H9 (cell line): ENCODE measurements at regions not wholly inside any gene's neighbourhood (a gene's known extent, or its start where the extent isn't known, plus 50 kb on each side); places are given as distances from the start of the nearest gene placed in this dataset.

ENCODE experiments used
- DNase-seq: peaks from one replicate; pipeline ENCODE4 v3.0.0-alpha.2; 2017
- H2AFZ ChIP-seq: one replicate; pipeline ENCODE4 v1.6.1; 2013; ENCODE audit warnings: mild to moderate bottlenecking, low read length, control low read depth, moderate library complexity
- H2AK5ac ChIP-seq: 2 replicates; pipeline ENCODE4 v1.6.1; 2013; ENCODE audit warnings: low read length, control low read depth, mixed read lengths; ENCODE audit not compliant: insufficient read length
- H2BK120ac ChIP-seq: one replicate; pipeline ENCODE4 v1.6.1; 2013; ENCODE audit warnings: low read depth, mild to moderate bottlenecking, low read length, control low read depth, inconsistent platforms; ENCODE audit not compliant: poor library complexity, severe bottlenecking
- H2BK12ac ChIP-seq: 2 replicates; pipeline ENCODE4 v1.6.1; 2013; ENCODE audit warnings: low read length, control low read depth, mixed read lengths, low read depth; ENCODE audit not compliant: insufficient read length
- H2BK15ac ChIP-seq: 2 replicates; pipeline ENCODE4 v1.6.1; 2013; ENCODE audit warnings: low read depth, low read length, control low read depth
- H2BK20ac ChIP-seq: one replicate; pipeline ENCODE4 v1.6.1; 2013; ENCODE audit warnings: low read depth, mild to moderate bottlenecking, low read length, control low read depth, inconsistent platforms; ENCODE audit not compliant: poor library complexity, severe bottlenecking
- H2BK5ac ChIP-seq: 2 replicates; pipeline ENCODE4 v1.6.1; 2013; ENCODE audit warnings: low read length, control low read depth, mixed read lengths; ENCODE audit not compliant: insufficient read length
- H3K14ac ChIP-seq: 2 replicates; pipeline ENCODE4 v1.6.1; 2013; ENCODE audit warnings: low read length, control low read depth; ENCODE audit not compliant: insufficient read depth
- H3K18ac ChIP-seq: 2 replicates; pipeline ENCODE4 v1.6.1; 2013; ENCODE audit warnings: low read depth, mild to moderate bottlenecking, mixed read lengths, low read length, control low read depth; ENCODE audit not compliant: insufficient read length
- H3K23ac ChIP-seq: 2 replicates; pipeline ENCODE4 v1.6.1; 2013; ENCODE audit warnings: low read length, control low read depth, mixed read lengths, low read depth; ENCODE audit not compliant: insufficient read length
- H3K23me2 ChIP-seq: 2 replicates; pipeline ENCODE4 v1.6.1; 2013; ENCODE audit warnings: low read depth, mild to moderate bottlenecking, mixed read lengths, low read length, control low read depth; ENCODE audit not compliant: insufficient read length, poor library complexity, severe bottlenecking
- H3K27ac ChIP-seq: 2 replicates; pipeline ENCODE4 v1.5.1; 2013; ENCODE audit warnings: low read length, control low read depth, mixed read lengths, low read depth; ENCODE audit not compliant: insufficient read length
- H3K27me3 ChIP-seq: 2 replicates; pipeline ENCODE4 v1.6.1; 2013; ENCODE audit warnings: low read length, control low read depth, inconsistent platforms; ENCODE audit not compliant: insufficient read depth
- H3K4ac ChIP-seq: 2 replicates; pipeline ENCODE4 v1.6.1; 2013; ENCODE audit warnings: low read depth, mild to moderate bottlenecking, control low read depth, inconsistent platforms, low read length, moderate library complexity
- H3K4me1 ChIP-seq: 2 replicates; pipeline ENCODE4 v1.6.1; 2013; ENCODE audit warnings: low read length, control low read depth, inconsistent platforms; ENCODE audit not compliant: insufficient read depth
- H3K4me2 ChIP-seq: 2 replicates; pipeline ENCODE4 v1.6.1; 2013; ENCODE audit warnings: low read length, control low read depth, mixed read lengths; ENCODE audit not compliant: insufficient read length, insufficient read depth
- H3K56ac ChIP-seq: 2 replicates; pipeline ENCODE4 v1.6.1; 2013; ENCODE audit warnings: low read depth, mild to moderate bottlenecking, mixed read lengths, low read length, control low read depth; ENCODE audit not compliant: insufficient read length
- H3K79me1 ChIP-seq: 2 replicates; pipeline ENCODE4 v1.6.1; 2013; ENCODE audit warnings: low read depth, mild to moderate bottlenecking, moderate library complexity, low read length, control low read depth, inconsistent platforms; ENCODE audit not compliant: insufficient read depth, poor library complexity, severe bottlenecking
- H3K79me2 ChIP-seq: 2 replicates; pipeline ENCODE4 v1.6.1; 2013; ENCODE audit warnings: low read length, control low read depth, inconsistent platforms; ENCODE audit not compliant: insufficient read depth
- H3K9ac ChIP-seq: 2 replicates; pipeline ENCODE4 v1.6.1; 2013; ENCODE audit warnings: low read length, control low read depth, mixed read lengths; ENCODE audit not compliant: insufficient read length; ENCODE audit errors: extremely low read depth
- H3K9me3 ChIP-seq: one replicate; pipeline ENCODE4 v1.6.1; 2013; ENCODE audit warnings: low read depth, low read length, inconsistent platforms; ENCODE audit not compliant: control insufficient read depth
- H3T11ph ChIP-seq: one replicate; pipeline ENCODE4 v1.6.1; 2013; ENCODE audit warnings: mild to moderate bottlenecking, low read length, control low read depth, inconsistent platforms
- H4K20me1 ChIP-seq: one replicate; pipeline ENCODE4 v1.6.1; 2013; ENCODE audit not compliant: control insufficient read depth, insufficient read length, insufficient read depth
- H4K5ac ChIP-seq: 2 replicates; pipeline ENCODE4 v1.6.1; 2013; ENCODE audit warnings: low read depth, mild to moderate bottlenecking, mixed read lengths, low read length, control low read depth; ENCODE audit not compliant: insufficient read length
- H4K8ac ChIP-seq: replicated peaks from 2 replicates; pipeline ENCODE4 v1.6.1; 2013; ENCODE audit warnings: low read length, control low read depth, mixed read lengths, low read depth; ENCODE audit not compliant: insufficient read length
- H4K91ac ChIP-seq: 2 replicates; pipeline ENCODE4 v1.6.1; 2013; ENCODE audit warnings: low read depth, mild to moderate bottlenecking, moderate library complexity, mixed read lengths, low read length, control low read depth; ENCODE audit not compliant: insufficient read length
- H3K27ac Mint-ChIP-seq, 3 experiments: 2 replicates in 2 of 3; 3 replicates in 1 of 3; pipeline ENCODE4 v1.8.0; 2020 to 2021; ENCODE audit warnings: mixed read lengths in 3 of 3, mild to moderate bottlenecking in 1 of 3, moderate library complexity in 1 of 3
- H3K27me3 Mint-ChIP-seq: 2 replicates; pipeline ENCODE4 v1.8.0; 2021; ENCODE audit warnings: low read depth, mild to moderate bottlenecking, moderate library complexity, mixed read lengths
- H3K36me3 Mint-ChIP-seq, 3 experiments: 2 replicates in 2 of 3; 3 replicates in 1 of 3; pipeline ENCODE4 v1.8.0; 2020 to 2021; ENCODE audit warnings: low read depth in 3 of 3, mixed read lengths in 3 of 3; ENCODE audit not compliant: insufficient read depth in 1 of 3
- H3K4me1 Mint-ChIP-seq, 2 experiments: 2 replicates each; pipeline ENCODE4 v1.8.0; 2020; ENCODE audit warnings: mixed read lengths in 2 of 2
- H3K4me3 Mint-ChIP-seq, 2 experiments: 2 replicates in 1 of 2; 3 replicates in 1 of 2; pipeline ENCODE4 v1.8.0; 2020 to 2021; ENCODE audit warnings: mild to moderate bottlenecking in 2 of 2, mixed read lengths in 2 of 2, moderate library complexity in 1 of 2
- H3K9me3 Mint-ChIP-seq, 2 experiments: 2 replicates in 1 of 2; 3 replicates in 1 of 2; pipeline ENCODE4 v1.8.0; 2020; ENCODE audit warnings: mild to moderate bottlenecking in 2 of 2, mixed read lengths in 2 of 2, moderate library complexity in 1 of 2
- WGBS: extraction: QIAGEN DNeasy Blood & Tissue Kit; methylation state at CpG from one replicate; pipeline ENCODE4 v1.1.7; 2013; ENCODE audit warnings: missing lambda C conversion rate, low lambda C conversion rate, mixed read lengths; ENCODE audit not compliant: insufficient read length; ENCODE audit errors: extremely low coverage; 5-methylcytosine and 5-hydroxymethylcytosine counted together
- TF ChIP-seq, protein P1 (sequence below): fragments of 200-600 bp; sonication (generic); conservative IDR thresholded peaks from 3 replicates; pipeline ENCODE4 v1.8.0; 2021; ENCODE audit warnings: antibody characterized with exemption, mild to moderate bottlenecking

DNA sequence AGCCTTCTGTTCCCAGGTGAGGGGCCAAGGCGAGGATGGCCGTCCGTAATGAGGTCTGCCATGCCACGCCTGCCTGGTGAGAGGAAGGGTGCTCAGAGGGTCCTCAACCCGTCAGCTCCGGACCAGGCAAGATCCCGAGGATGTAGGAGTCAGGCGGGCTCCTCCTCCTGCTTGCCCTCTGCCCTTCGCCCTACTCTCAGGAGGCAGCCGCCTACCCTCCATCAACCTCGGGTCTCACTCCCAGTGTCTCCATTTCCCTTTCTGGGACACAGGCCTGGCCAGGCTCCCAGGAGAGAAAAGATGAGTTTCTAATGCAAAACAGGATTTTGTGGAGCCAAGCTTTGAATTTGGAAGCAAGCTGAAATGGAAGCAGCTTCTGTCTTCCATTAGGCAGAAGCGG is 184.0 kb downstream of the PTPN20 start:
- no peaks in the 10 kb centered on the region; the same call in none of the 2 replicates for H3K27me3 Mint-ChIP-seq

More for the DNA sequence above, 184.0 kb downstream of the PTPN20 start:
- DNase-seq = peak; percentile 11
- no peak overlapping the region for H3K18ac ChIP-seq
- H3K27ac ChIP-seq = no peak overlapping the region
- Mint-ChIP-seq H3K27ac (no peak overlapping the region), H3K36me3 (no peaks in the 10 kb centered on the region; a peak in 2 of 7 replicates), H3K4me3 (no peak overlapping the region), H3K9me3 (peaks cover 6 to 15% of the 10 kb centered on the region in 2 experiments; a peak in 4 of 5 replicates), H3K4me1 (no peaks in the 10 kb centered on the region)
- H3K27me3 ChIP-seq = no peaks in the 10 kb centered on the region
- no peaks in the 10 kb centered on the region for H3K79me1 ChIP-seq
- H3K4ac ChIP-seq = no peak overlapping the region
- no peak overlapping the region for H2AFZ ChIP-seq
- no peaks in the 10 kb centered on the region for H3K79me2 ChIP-seq
- H3K9ac ChIP-seq = no peak overlapping the region
- H4K20me1 ChIP-seq = no peaks in the 10 kb centered on the region
- no peaks in the 10 kb centered on the region for H3K9me3 ChIP-seq
- H3K4me1 ChIP-seq = no peaks in the 10 kb centered on the region
- H3K4me2 ChIP-seq = no peak overlapping the region
- no peak overlapping the region for H3K23ac ChIP-seq
- H4K5ac ChIP-seq = no peak overlapping the region
- H2AK5ac ChIP-seq = no peak overlapping the region
- H3T11ph ChIP-seq = no peak overlapping the region
- TF ChIP-seq, protein P1, sequence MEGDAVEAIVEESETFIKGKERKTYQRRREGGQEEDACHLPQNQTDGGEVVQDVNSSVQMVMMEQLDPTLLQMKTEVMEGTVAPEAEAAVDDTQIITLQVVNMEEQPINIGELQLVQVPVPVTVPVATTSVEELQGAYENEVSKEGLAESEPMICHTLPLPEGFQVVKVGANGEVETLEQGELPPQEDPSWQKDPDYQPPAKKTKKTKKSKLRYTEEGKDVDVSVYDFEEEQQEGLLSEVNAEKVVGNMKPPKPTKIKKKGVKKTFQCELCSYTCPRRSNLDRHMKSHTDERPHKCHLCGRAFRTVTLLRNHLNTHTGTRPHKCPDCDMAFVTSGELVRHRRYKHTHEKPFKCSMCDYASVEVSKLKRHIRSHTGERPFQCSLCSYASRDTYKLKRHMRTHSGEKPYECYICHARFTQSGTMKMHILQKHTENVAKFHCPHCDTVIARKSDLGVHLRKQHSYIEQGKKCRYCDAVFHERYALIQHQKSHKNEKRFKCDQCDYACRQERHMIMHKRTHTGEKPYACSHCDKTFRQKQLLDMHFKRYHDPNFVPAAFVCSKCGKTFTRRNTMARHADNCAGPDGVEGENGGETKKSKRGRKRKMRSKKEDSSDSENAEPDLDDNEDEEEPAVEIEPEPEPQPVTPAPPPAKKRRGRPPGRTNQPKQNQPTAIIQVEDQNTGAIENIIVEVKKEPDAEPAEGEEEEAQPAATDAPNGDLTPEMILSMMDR = no peak
- no peak overlapping the region for H2BK120ac ChIP-seq
- H3K23me2 ChIP-seq = no peaks in the 10 kb centered on the region
- no peak overlapping the region for H2BK20ac ChIP-seq
- H3K56ac ChIP-seq = no peak overlapping the region
- H2BK12ac ChIP-seq = no peak overlapping the region
- no peak overlapping the region for H2BK5ac ChIP-seq
- WGBS = no CpG with 5 or more reads among the region's 12 CpGs
- H2BK15ac ChIP-seq = no peak overlapping the region
- no peak overlapping the region for H4K8ac ChIP-seq
- H4K91ac ChIP-seq = no peak overlapping the region
- no peak overlapping the region; the same call in 1 of the 2 replicates for H3K14ac ChIP-seq
